Gastroesophageal sphincter (tissue), 3 donors: ENCODE measurements at regions not wholly inside any gene's neighbourhood (a gene's known extent, or its start where the extent isn't known, plus 50 kb on each side); places are given as distances from the start of the nearest gene placed in this dataset.

Experiments used
- CTCF ChIP-seq, 4 experiments: fragments of 200-600 bp in 2 of 4; fragments of 450-650 bp in 2 of 4; sonication (generic) in 1 of 4; IDR thresholded peaks; one replicate each; pipeline ENCODE4 v1.5.1; 2017 to 2019; ENCODE audit warnings: antibody characterized with exemption in 4 of 4, mild to moderate bottlenecking in 2 of 4, moderate library complexity in 2 of 4
- EP300 ChIP-seq: sonication (generic); formaldehyde crosslinking; IDR thresholded peaks from one replicate; pipeline ENCODE4 v1.6.1; 2017; ENCODE audit warnings: antibody characterized with exemption, mild to moderate bottlenecking
- POLR2AphosphoS5 ChIP-seq: sonication (generic); formaldehyde crosslinking; IDR thresholded peaks from one replicate; pipeline ENCODE4 v1.6.1; 2017; ENCODE audit warnings: antibody characterized with exemption

GRCh38 chr14:86652526-86652925 is 1122.6 kb downstream of the FLRT2 start:
- TF ChIP-seq CTCF (IDR thresholded peaks at IDR 0.05) (no peak), EP300 (no peak), POLR2AphosphoS5 (no peak)
